GM23338 (cell line): ENCODE measurements at regions not wholly inside any gene's neighbourhood (a gene's known extent, or its start where the extent isn't known, plus 50 kb on each side); places are given as distances from the start of the nearest gene placed in this dataset.
A peak's percentile ranks its signal among the peaks of the same experiment; 100 is the strongest.

ENCODE experiments used
- ATAC-seq: fragments of 200-7000 bp; cut with Tn5 transposase; 3 replicates; pipeline ENCODE4 v1.9.1; 2020
- DNase-seq: peaks from one replicate; pipeline ENCODE4 v3.0.0-alpha.2; 2015; ENCODE audit warnings: low spot score
- H2AFZ ChIP-seq: fragments of 200-600 bp; sonication (generic); 2 replicates; pipeline ENCODE4 v1.8.0; 2016; ENCODE audit warnings: antibody characterized with exemption, mild to moderate bottlenecking, moderate library complexity
- H3F3A ChIP-seq: fragments of 200-600 bp; sonication (generic); replicated peaks from 2 replicates; pipeline ENCODE4 v1.8.0; 2017; ENCODE audit warnings: antibody characterized with exemption, mixed run types, low read depth
- H3K27ac ChIP-seq: fragments of 200-600 bp; sonication (generic); 2 replicates; pipeline ENCODE4 v1.6.1; 2016; ENCODE audit warnings: low read depth
- H3K27me3 ChIP-seq: fragments of 200-600 bp; sonication (generic); 2 replicates; pipeline ENCODE4 v1.8.0; 2016; ENCODE audit warnings: mild to moderate bottlenecking, mixed run types, moderate library complexity; ENCODE audit not compliant: insufficient read depth
- H3K36me3 ChIP-seq: fragments of 200-600 bp; sonication (generic); 2 replicates; pipeline ENCODE4 v1.8.0; 2016; ENCODE audit warnings: mild to moderate bottlenecking; ENCODE audit not compliant: insufficient read depth
- H3K4me1 ChIP-seq: fragments of 200-600 bp; sonication (generic); 2 replicates; pipeline ENCODE4 v1.8.0; 2016; ENCODE audit warnings: mild to moderate bottlenecking, moderate library complexity; ENCODE audit not compliant: insufficient read depth
- H3K4me2 ChIP-seq: fragments of 200-600 bp; sonication (generic); 2 replicates; pipeline ENCODE4 v1.7.1; 2017; ENCODE audit warnings: mixed run types
- H3K4me3 ChIP-seq: fragments of 200-600 bp; sonication (generic); 2 replicates; pipeline ENCODE4 v1.6.1; 2016; ENCODE audit warnings: mixed run types
- H3K79me2 ChIP-seq: fragments of 200-600 bp; sonication (generic); replicated peaks from 2 replicates; pipeline ENCODE4 v1.8.0; 2017; ENCODE audit warnings: mild to moderate bottlenecking; ENCODE audit not compliant: insufficient read depth
- H3K9me2 ChIP-seq: fragments of 200-600 bp; sonication (generic); 2 replicates; pipeline ENCODE4 v1.8.0; 2017; ENCODE audit not compliant: insufficient read depth
- H4K20me1 ChIP-seq: fragments of 200-600 bp; sonication (generic); replicated peaks from 2 replicates; pipeline ENCODE4 v1.8.0; 2017; ENCODE audit warnings: mild to moderate bottlenecking; ENCODE audit not compliant: insufficient read depth
- H3K27ac Mint-ChIP-seq: 2 replicates; pipeline ENCODE4 v1.8.0; 2020; ENCODE audit warnings: inconsistent platforms, mild to moderate bottlenecking, moderate library complexity, mixed read lengths
- H3K27me3 Mint-ChIP-seq: 3 replicates; pipeline ENCODE4 v1.8.0; 2022; ENCODE audit warnings: low read depth, mild to moderate bottlenecking, moderate library complexity, mixed read lengths, inconsistent platforms; ENCODE audit not compliant: insufficient read depth, poor library complexity
- H3K36me3 Mint-ChIP-seq: 3 replicates; pipeline ENCODE4 v1.8.0; 2021; ENCODE audit warnings: low read depth, mild to moderate bottlenecking, inconsistent platforms, moderate library complexity, mixed read lengths
- H3K4me1 Mint-ChIP-seq: 3 replicates; pipeline ENCODE4 v1.8.0; 2020; ENCODE audit warnings: mild to moderate bottlenecking, inconsistent platforms, mixed read lengths
- H3K4me3 Mint-ChIP-seq: 3 replicates; pipeline ENCODE4 v1.8.0; 2021; ENCODE audit warnings: moderate library complexity, mild to moderate bottlenecking, inconsistent platforms, mixed read lengths
- H3K9me3 Mint-ChIP-seq: 3 replicates; pipeline ENCODE4 v1.8.0; 2020; ENCODE audit warnings: moderate library complexity, mild to moderate bottlenecking, inconsistent platforms, mixed read lengths
- CTCF ChIP-seq, 2 experiments: fragments of 200-600 bp in 1 of 2; sonication (generic) in 1 of 2; conservative IDR thresholded peaks; 2 replicates each; pipeline versions ENCODE4 v1.5.1 to v1.6.1; 2016 to 2017; ENCODE audit warnings: antibody characterized with exemption in 2 of 2, low read depth in 2 of 2, mild to moderate bottlenecking in 2 of 2, moderate library complexity in 1 of 2
- ETS1 ChIP-seq: IDR thresholded peaks from 2 replicates; pipeline ENCODE4 v1.6.1; 2016; ENCODE audit warnings: antibody characterized with exemption
- EZH2 ChIP-seq: fragments of 200-600 bp; sonication (generic); IDR thresholded peaks from one replicate; pipeline ENCODE4 v1.8.0; 2017; ENCODE audit warnings: antibody characterized with exemption, mild to moderate bottlenecking, low read depth; ENCODE audit not compliant: unreplicated experiment
- EZH2phosphoT487 ChIP-seq: fragments of 200-600 bp; sonication (generic); IDR thresholded peaks from one replicate; pipeline ENCODE4 v1.8.1; 2018; ENCODE audit warnings: antibody characterized with exemption; ENCODE audit not compliant: unreplicated experiment
- JUNB ChIP-seq: IDR thresholded peaks from one replicate; pipeline ENCODE4 v1.6.1; 2016; ENCODE audit warnings: antibody characterized with exemption; ENCODE audit not compliant: unreplicated experiment
- NANOG ChIP-seq: IDR thresholded peaks from 2 replicates; pipeline ENCODE4 v1.6.1; 2016; ENCODE audit warnings: antibody characterized with exemption, borderline replicate concordance
- POLR2AphosphoS5 ChIP-seq: IDR thresholded peaks from 2 replicates; pipeline ENCODE4 v1.6.1; 2016; ENCODE audit warnings: antibody characterized with exemption, low read depth
- REST ChIP-seq: IDR thresholded peaks from one replicate; pipeline ENCODE4 v1.6.1; 2018; ENCODE audit warnings: antibody characterized with exemption; ENCODE audit not compliant: unreplicated experiment
- STAT1 ChIP-seq: IDR thresholded peaks from one replicate; pipeline ENCODE4 v1.6.1; 2016; ENCODE audit warnings: antibody characterized with exemption; ENCODE audit not compliant: unreplicated experiment
- ZNF114 ChIP-seq: fragments of 250-450 bp; sonication (Bioruptor Pico); IDR thresholded peaks from 2 replicates; pipeline ENCODE4 v1.5.0; 2020; ENCODE audit warnings: mild to moderate bottlenecking, moderate library complexity
- ZNF462 ChIP-seq: fragments of 250-450 bp; sonication (Bioruptor Pico); IDR thresholded peaks from 2 replicates; pipeline ENCODE4 v1.5.0; 2020; ENCODE audit warnings: mild to moderate bottlenecking, moderate library complexity

GRCh38 chr14:89564989-89565388, 148.0 kb upstream of the FOXN3 start (continued):
- no peak for TF ChIP-seq ZNF462 (CRISPR knock-in tag)

GRCh38 chr14:89564286-89564957, 147.4 kb upstream of the FOXN3 start:
- ATAC-seq (no peak), DNase-seq (no peak)
- Histone ChIP-seq H3K4me3 (no peak overlapping the region), H3K27ac (0 out of 2 replicates have a peak overlapping the region, but pooled peaks have one; percentile 56), H2AFZ (no peak overlapping the region), H3K9me2 (no peaks in the 10 kb centered on the region), H3K4me2 (no peak overlapping the region), H3K4me1 (peaks cover 32% of the 10 kb centered on the region), H3K36me3 (no peaks in the 10 kb centered on the region), H3K79me2 (peaks cover 91% of the 10 kb centered on the region), H3K27me3 (no peaks in the 10 kb centered on the region), H4K20me1 (peaks cover 21% of the 10 kb centered on the region), H3F3A (0 out of 2 replicates have a peak, but pooled peaks cover 4% of the 10 kb centered on the region)
- TF ChIP-seq ZNF114 (CRISPR knock-in tag) (no peak), JUNB (no peak), ETS1 (no peak), STAT1 (no peak), EZH2phosphoT487 (no peak), EZH2 (no peak), NANOG (no peak), REST (no peak), POLR2AphosphoS5 (no peak), CTCF (conservative IDR thresholded peaks at IDR 0.05; ENCODE audit: low read depth in 2 of 2) (no peak)
- peaks cover 4% of the 10 kb centered on the region for H3K27me3 Mint-ChIP-seq
- peaks cover 33% of the 10 kb centered on the region for H3K4me1 Mint-ChIP-seq
- peaks cover 64% of the 10 kb centered on the region for H3K36me3 Mint-ChIP-seq
- H3K4me3 Mint-ChIP-seq, result no peak overlapping the region
- peak overlapping the region; percentile 67 for H3K27ac Mint-ChIP-seq
- H3K9me3 Mint-ChIP-seq, result peaks cover 17% of the 10 kb centered on the region
